ENCODE measurements at regions not wholly inside any gene's neighbourhood (a gene's known extent, or its start where the extent isn't known, plus 50 kb on each side); places are given as distances from the start of the nearest gene placed in this dataset.
"Not testable (repeated sequence)": the region's sequence is repeated elsewhere in the genome, so short reads cannot be mapped to it uniquely, and the experiment has no call there.

GRCh38 chr1:168468042-168468809 is 75.6 kb downstream of the XCL2 start:
- in situ Hi-C loops (cut with HindIII; ENCODE audit: low pct_ligation_motif_present, low sequenced_read_pairs), result no loop called here
- H3K27ac ChIP-seq, result no peak overlapping the region

GRCh38 chr1:168467452-168467851 is 76.3 kb downstream of the XCL2 start:
- DNase-seq, result no peak
- H3K27me3 ChIP-seq (replicated peaks), result no peaks in the 10 kb centered on the region
- in situ Hi-C loops (cut with HindIII; ENCODE audit: low pct_ligation_motif_present, low sequenced_read_pairs), result no loop called here
- H3K27ac ChIP-seq, result no peak overlapping the region
- H3K36me3 ChIP-seq (replicated peaks), result no peaks in the 10 kb centered on the region
- no peak overlapping the region for H3K4me3 ChIP-seq (ENCODE audit: low read depth, low read length)
- TF ChIP-seq, protein P1, sequence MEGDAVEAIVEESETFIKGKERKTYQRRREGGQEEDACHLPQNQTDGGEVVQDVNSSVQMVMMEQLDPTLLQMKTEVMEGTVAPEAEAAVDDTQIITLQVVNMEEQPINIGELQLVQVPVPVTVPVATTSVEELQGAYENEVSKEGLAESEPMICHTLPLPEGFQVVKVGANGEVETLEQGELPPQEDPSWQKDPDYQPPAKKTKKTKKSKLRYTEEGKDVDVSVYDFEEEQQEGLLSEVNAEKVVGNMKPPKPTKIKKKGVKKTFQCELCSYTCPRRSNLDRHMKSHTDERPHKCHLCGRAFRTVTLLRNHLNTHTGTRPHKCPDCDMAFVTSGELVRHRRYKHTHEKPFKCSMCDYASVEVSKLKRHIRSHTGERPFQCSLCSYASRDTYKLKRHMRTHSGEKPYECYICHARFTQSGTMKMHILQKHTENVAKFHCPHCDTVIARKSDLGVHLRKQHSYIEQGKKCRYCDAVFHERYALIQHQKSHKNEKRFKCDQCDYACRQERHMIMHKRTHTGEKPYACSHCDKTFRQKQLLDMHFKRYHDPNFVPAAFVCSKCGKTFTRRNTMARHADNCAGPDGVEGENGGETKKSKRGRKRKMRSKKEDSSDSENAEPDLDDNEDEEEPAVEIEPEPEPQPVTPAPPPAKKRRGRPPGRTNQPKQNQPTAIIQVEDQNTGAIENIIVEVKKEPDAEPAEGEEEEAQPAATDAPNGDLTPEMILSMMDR (IDR thresholded peaks at IDR 0.05; ENCODE audit: low read depth, low read length, missing control alignments), result no peak

More at GRCh38 chr1:168468042-168468809, 75.6 kb downstream of the XCL2 start:
- Histone ChIP-seq H3K36me3 (replicated peaks) (no peaks in the 10 kb centered on the region), H3K4me3 (ENCODE audit: low read depth, low read length) (no peak overlapping the region), H3K27me3 (replicated peaks) (no peaks in the 10 kb centered on the region)
- TF ChIP-seq, protein P1 (IDR thresholded peaks at IDR 0.05; ENCODE audit: low read depth, low read length, missing control alignments), result no peak
- DNase-seq, result no peak

GRCh38 chr1:168466714-168467131 is 77.1 kb downstream of the XCL2 start:
- in situ Hi-C loops (cut with HindIII; ENCODE audit: low pct_ligation_motif_present, low sequenced_read_pairs), result no loop called here
- no peak overlapping the region for H3K27ac ChIP-seq

DNA sequence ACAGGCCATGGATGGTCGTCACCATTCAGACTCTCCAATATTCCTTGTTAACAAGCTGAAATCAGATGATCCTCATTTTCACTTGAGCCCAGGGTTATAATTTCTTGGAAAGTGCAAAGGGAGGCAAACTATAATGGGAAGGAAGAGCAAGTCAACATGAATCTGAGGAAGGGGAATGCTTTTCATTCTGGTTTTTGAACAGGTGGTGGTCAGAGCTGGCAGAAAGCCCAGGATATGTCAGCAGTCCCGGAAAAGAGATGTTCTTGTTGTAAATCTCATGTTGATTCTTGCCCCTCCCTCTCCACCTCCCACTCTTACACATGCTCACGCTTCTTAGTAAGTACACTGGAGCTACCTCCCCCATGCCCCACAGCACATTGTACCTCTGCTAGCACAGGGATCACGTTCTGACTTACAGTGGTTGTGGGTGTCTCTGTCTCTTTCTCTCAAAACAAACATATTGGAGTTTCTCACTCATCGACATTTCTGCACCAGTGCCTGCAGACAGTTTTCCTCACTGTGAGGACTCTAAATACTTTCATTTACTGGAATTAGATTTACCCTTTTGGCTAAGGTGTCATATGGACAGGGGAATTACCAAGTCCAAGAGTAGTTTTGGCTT is 77.6 kb downstream of the XCL2 start:
- TF ChIP-seq, protein P1 (IDR thresholded peaks at IDR 0.05; ENCODE audit: low read depth, low read length, missing control alignments), result no peak
- Histone ChIP-seq H3K36me3 (replicated peaks) (no peaks in the 10 kb centered on the region), H3K4me3 (ENCODE audit: low read depth, low read length) (no peak overlapping the region), H3K27ac (no peak overlapping the region), H3K27me3 (replicated peaks) (no peaks in the 10 kb centered on the region)
- no peak for DNase-seq
- in situ Hi-C loops (cut with HindIII; ENCODE audit: low pct_ligation_motif_present, low sequenced_read_pairs), result no loop called here

More at GRCh38 chr1:168466714-168467131, 77.1 kb downstream of the XCL2 start:
- Histone ChIP-seq H3K36me3 (replicated peaks) (no peaks in the 10 kb centered on the region), H3K27me3 (replicated peaks) (no peaks in the 10 kb centered on the region), H3K4me3 (ENCODE audit: low read depth, low read length) (no peak overlapping the region)
- DNase-seq, result no peak
- TF ChIP-seq, protein P1 (IDR thresholded peaks at IDR 0.05; ENCODE audit: low read depth, low read length, missing control alignments), result no peak

GRCh38 chr1:168461108-168461507 is 82.7 kb downstream of the XCL2 start:
- H3K4me3 ChIP-seq (ENCODE audit: low read depth, low read length); H3K36me3 ChIP-seq (replicated peaks); in situ Hi-C loops (cut with HindIII; ENCODE audit: low pct_ligation_motif_present, low sequenced_read_pairs); H3K27ac ChIP-seq; DNase-seq; H3K27me3 ChIP-seq (replicated peaks): not testable (repeated sequence)

- in situ Hi-C loops (cut with HindIII; ENCODE audit: low pct_ligation_motif_present, low sequenced_read_pairs); DNase-seq; H3K27ac ChIP-seq; H3K36me3 ChIP-seq (replicated peaks); H3K27me3 ChIP-seq (replicated peaks); H3K4me3 ChIP-seq (ENCODE audit: low read depth, low read length): not testable (repeated sequence)
Observed at GRCh38 chr1:168457296-168457695, 86.5 kb downstream of the XCL2 start.
